Mesothelial cell of epicardium (in vitro differentiated cells): ENCODE measurements at regions not wholly inside any gene's neighbourhood (a gene's known extent, or its start where the extent isn't known, plus 50 kb on each side); places are given as distances from the start of the nearest gene placed in this dataset.

ENCODE experiments used
- DNase-seq, 2 experiments: peaks; one replicate each; pipeline ENCODE4 v3.0.0; 2021; ENCODE audit warnings: low spot score in 2 of 2; ENCODE audit not compliant: unreplicated experiment in 2 of 2
- H3K27ac Mint-ChIP-seq: 2 replicates; pipeline ENCODE4 v1.8.0; 2021; ENCODE audit warnings: mixed read lengths
- H3K27me3 Mint-ChIP-seq: 2 replicates; pipeline ENCODE4 v1.8.0; 2021; ENCODE audit warnings: low read depth, mixed read lengths
- H3K36me3 Mint-ChIP-seq: 2 replicates; pipeline ENCODE4 v1.8.0; 2021; ENCODE audit warnings: mixed read lengths
- H3K4me1 Mint-ChIP-seq: 2 replicates; pipeline ENCODE4 v1.8.0; 2021; ENCODE audit warnings: mixed read lengths
- H3K4me3 Mint-ChIP-seq: 2 replicates; pipeline ENCODE4 v1.8.0; 2021; ENCODE audit warnings: mild to moderate bottlenecking, moderate library complexity, mixed read lengths
- H3K9me3 Mint-ChIP-seq: 2 replicates; pipeline ENCODE4 v1.8.0; 2021; ENCODE audit warnings: mixed read lengths
- CTCF ChIP-seq: fragments of 200-600 bp; sonication (generic); IDR thresholded peaks from one replicate; pipeline ENCODE4 v1.5.0; 2021; ENCODE audit warnings: antibody characterized with exemption; ENCODE audit not compliant: unreplicated experiment

GRCh38 chrX:39619182-39620009 is 478.4 kb downstream of the BCOR start:
- DNase-seq = no peak
- TF ChIP-seq CTCF = no peak
- Mint-ChIP-seq H3K4me1 (peaks cover 19% of the 10 kb centered on the region), H3K9me3 (peaks cover 59% of the 10 kb centered on the region), H3K27me3 (no peaks in the 10 kb centered on the region), H3K4me3 (no peak overlapping the region), H3K27ac (no peak overlapping the region), H3K36me3 (peaks cover 1% of the 10 kb centered on the region)

DNA sequence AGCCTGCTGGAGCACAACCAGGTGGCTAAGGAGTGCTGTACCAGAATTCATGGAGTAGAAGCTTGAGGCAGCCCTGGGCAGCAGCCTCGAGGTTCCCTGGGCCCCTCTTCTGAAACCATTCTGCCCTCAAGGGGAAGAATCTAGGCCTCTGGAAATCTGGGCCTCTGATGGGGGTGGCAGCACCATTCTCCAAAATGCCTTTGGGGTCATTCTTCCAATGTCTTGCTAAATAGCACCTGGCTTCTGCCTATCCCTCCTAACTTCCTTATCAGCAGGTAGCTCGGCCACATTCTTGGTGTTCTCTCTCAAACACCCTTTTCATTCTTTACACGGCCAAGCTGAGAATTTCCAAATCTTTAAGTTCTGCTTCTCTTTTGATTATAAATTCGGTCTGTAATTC is 473.6 kb downstream of the BCOR start:
- H3K9me3 Mint-ChIP-seq = peaks cover 40% of the 10 kb centered on the region

DNA sequence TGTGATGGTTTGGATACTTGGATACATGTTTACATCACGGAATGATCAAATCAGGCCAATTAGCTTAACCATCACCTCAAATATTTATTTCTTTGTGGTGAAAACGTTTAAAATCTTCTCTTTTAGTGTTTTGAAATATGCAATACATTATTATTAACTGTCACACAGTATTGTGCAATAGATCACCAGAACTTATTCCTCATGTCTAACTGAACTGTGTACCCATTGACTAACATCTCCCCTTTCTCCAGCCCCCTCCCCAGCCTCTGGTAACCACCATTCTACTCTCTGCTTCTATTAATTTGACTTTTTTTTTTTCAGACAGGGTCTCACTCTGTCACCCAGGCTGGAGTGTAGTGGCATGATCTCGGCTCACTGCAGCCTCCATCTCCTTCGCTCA is 471.9 kb downstream of the BCOR start:
- Mint-ChIP-seq H3K4me1 (peaks cover 2% of the 10 kb centered on the region), H3K27ac (no peak overlapping the region)
- no peak for TF ChIP-seq CTCF

More for the DNA sequence above, 473.6 kb downstream of the BCOR start:
- no peak overlapping the region for H3K27ac Mint-ChIP-seq
- peaks cover 6% of the 10 kb centered on the region for H3K4me1 Mint-ChIP-seq
- DNase-seq = no peak
- H3K27me3 Mint-ChIP-seq = no peaks in the 10 kb centered on the region
- H3K36me3 Mint-ChIP-seq = peaks cover 1% of the 10 kb centered on the region
- no peak overlapping the region for H3K4me3 Mint-ChIP-seq
- no peak for TF ChIP-seq CTCF

GRCh38 chrX:39626749-39627148 is 471.0 kb downstream of the BCOR start:
- H3K27me3 Mint-ChIP-seq = no peaks in the 10 kb centered on the region
- TF ChIP-seq CTCF = no peak
- H3K4me1 Mint-ChIP-seq = peaks cover 2% of the 10 kb centered on the region
- H3K9me3 Mint-ChIP-seq = peaks cover 41% of the 10 kb centered on the region
- no peak overlapping the region for H3K27ac Mint-ChIP-seq
- no peak for DNase-seq
- H3K4me3 Mint-ChIP-seq = no peak overlapping the region
- H3K36me3 Mint-ChIP-seq = no peaks in the 10 kb centered on the region

More for the DNA sequence above, 471.9 kb downstream of the BCOR start:
- Mint-ChIP-seq H3K36me3 (no peaks in the 10 kb centered on the region), H3K4me3 (no peak overlapping the region), H3K27me3 (no peaks in the 10 kb centered on the region), H3K9me3 (peaks cover 37% of the 10 kb centered on the region)
- no peak for DNase-seq

- peaks cover 38% of the 10 kb centered on the region for H3K9me3 Mint-ChIP-seq
- no peaks in the 10 kb centered on the region for H3K36me3 Mint-ChIP-seq
- TF ChIP-seq CTCF = no peak
- no peak for DNase-seq
- H3K27me3 Mint-ChIP-seq = no peaks in the 10 kb centered on the region
- H3K4me1 Mint-ChIP-seq = peaks cover 2% of the 10 kb centered on the region
- H3K4me3 Mint-ChIP-seq = no peak overlapping the region
- H3K27ac Mint-ChIP-seq = no peak overlapping the region
Observed at GRCh38 chrX:39627257-39627656, 470.5 kb downstream of the BCOR start.
